Activated B cell treated with CpG ODN at 0.5 μM for 24 hours (primary cell): ENCODE measurements at regions not wholly inside any gene's neighbourhood (a gene's known extent, or its start where the extent isn't known, plus 50 kb on each side); places are given as distances from the start of the nearest gene placed in this dataset.

Source experiments
- ATAC-seq: fragments of 200-7000 bp; cut with Tn5 transposase; one replicate; pipeline ENCODE4 v1.10.0; 2021; ENCODE audit warnings: low read depth, mild to moderate bottlenecking, moderate library complexity
- CTCF ChIA-PET: fragments of 350-600 bp; sonication (Branson Sonifier 250); formaldehyde crosslinking; loops from one replicate; lab custom pipeline; 2021; ENCODE audit warnings: antibody characterized with exemption; lab: Charles Lee
- POLR2A ChIA-PET: fragments of 350-600 bp; sonication (Branson Sonifier 250); formaldehyde crosslinking; loops from one replicate; lab custom pipeline; 2021; ENCODE audit warnings: antibody characterized with exemption; lab: Charles Lee
- DNase-seq: peaks from one replicate; pipeline ENCODE4 v3.0.0; 2022
- H3K27ac Mint-ChIP-seq: one replicate; pipeline ENCODE4 v1.8.0; 2020; ENCODE audit warnings: mixed read lengths
- H3K27me3 Mint-ChIP-seq: one replicate; pipeline ENCODE4 v1.8.0; 2021; ENCODE audit warnings: mixed read lengths
- H3K36me3 Mint-ChIP-seq: one replicate; pipeline ENCODE4 v1.8.0; 2021; ENCODE audit warnings: low read depth, mixed read lengths
- H3K4me1 Mint-ChIP-seq: one replicate; pipeline ENCODE4 v1.8.0; 2021; ENCODE audit warnings: mixed read lengths
- H3K4me3 Mint-ChIP-seq: one replicate; pipeline ENCODE4 v1.8.0; 2020; ENCODE audit warnings: mild to moderate bottlenecking, mixed read lengths
- H3K9me3 Mint-ChIP-seq: one replicate; pipeline ENCODE4 v1.8.0; 2020; ENCODE audit warnings: mixed read lengths
- CTCF ChIP-seq: fragments of 200-600 bp; IDR thresholded peaks from one replicate; pipeline ENCODE4 v1.8.0; 2022; ENCODE audit warnings: antibody characterized with exemption, mild to moderate bottlenecking
- intact Hi-C: fragments of 100-400 bp; cut with micrococcal nuclease; formaldehyde crosslinking; loops from one replicate; pipeline ENCODE4 v1.15.1; 2024

- no peak for TF ChIP-seq CTCF
- no peak for ATAC-seq
- Mint-ChIP-seq H3K4me1 (no peaks in the 10 kb centered on the region), H3K4me3 (no peak overlapping the region), H3K27me3 (peaks cover 8% of the 10 kb centered on the region), H3K27ac (no peak overlapping the region), H3K9me3 (peaks cover 12% of the 10 kb centered on the region), H3K36me3 (no peaks in the 10 kb centered on the region)
- DNase-seq: no peak
- POLR2A ChIA-PET: no interaction called here
- intact Hi-C loops: no loop called here
- CTCF ChIA-PET: no interaction called here
Measured at GRCh38 chr12:93954166-93955112, 193.9 kb upstream of the PLXNC1 start.

GRCh38 chr12:93956551-93956950, 191.8 kb upstream of the PLXNC1 start:
- POLR2A ChIA-PET: no interaction called here
- Mint-ChIP-seq H3K27me3 (peaks cover 8% of the 10 kb centered on the region), H3K36me3 (no peaks in the 10 kb centered on the region), H3K27ac (no peak overlapping the region), H3K9me3 (peaks cover 14% of the 10 kb centered on the region), H3K4me3 (no peak overlapping the region), H3K4me1 (no peaks in the 10 kb centered on the region)
- CTCF ChIA-PET: interaction anchor here (1.0 kb wide), 1 partner anchor 8 kb away, joined by 3 read pairs; no protein-coding TSS in a partner anchor
- DNase-seq (no peak), ATAC-seq (no peak)
- no peak for TF ChIP-seq CTCF
- intact Hi-C loops: no loop called here

- DNase-seq: no peak
- no peak for ATAC-seq
- Mint-ChIP-seq H3K27ac (no peak overlapping the region), H3K4me3 (no peak overlapping the region), H3K36me3 (no peaks in the 10 kb centered on the region), H3K27me3 (peaks cover 8% of the 10 kb centered on the region), H3K4me1 (no peaks in the 10 kb centered on the region), H3K9me3 (peaks cover 14% of the 10 kb centered on the region)
- intact Hi-C loops: no loop called here
- ChIA-PET POLR2A (no interaction called here), CTCF (interaction anchor here (1.0 kb wide), 1 partner anchor 9 kb away, joined by 3 read pairs; no protein-coding TSS in a partner anchor)
- TF ChIP-seq CTCF: no peak
Measured at GRCh38 chr12:93957168-93957567, 191.2 kb upstream of the PLXNC1 start.

- intact Hi-C loops: no loop called here
- no peaks in the 10 kb centered on the region for H3K36me3 Mint-ChIP-seq
- no peak overlapping the region for H3K4me3 Mint-ChIP-seq
- H3K4me1 Mint-ChIP-seq: no peaks in the 10 kb centered on the region
- peaks cover 8% of the 10 kb centered on the region for H3K27me3 Mint-ChIP-seq
- POLR2A ChIA-PET: no interaction called here
- CTCF ChIA-PET: no interaction called here
- peaks cover 14% of the 10 kb centered on the region for H3K9me3 Mint-ChIP-seq
- DNase-seq (no peak), ATAC-seq (no peak)
- TF ChIP-seq CTCF: no peak
- H3K27ac Mint-ChIP-seq: no peak overlapping the region
Measured at GRCh38 chr12:93957870-93958269, 190.5 kb upstream of the PLXNC1 start.

- ATAC-seq (no peak), DNase-seq (no peak)
- intact Hi-C loops: no loop called here
Measured at GRCh38 chr12:93959657-93960056, 188.7 kb upstream of the PLXNC1 start.

More at GRCh38 chr12:93959657-93960056, 188.7 kb upstream of the PLXNC1 start:
- H3K27ac Mint-ChIP-seq: no peak overlapping the region
- no peak overlapping the region for H3K4me3 Mint-ChIP-seq
- peaks cover 8% of the 10 kb centered on the region for H3K27me3 Mint-ChIP-seq
- ChIA-PET CTCF (no interaction called here), POLR2A (no interaction called here)
- no peaks in the 10 kb centered on the region for H3K36me3 Mint-ChIP-seq
- TF ChIP-seq CTCF: no peak
- no peaks in the 10 kb centered on the region for H3K4me1 Mint-ChIP-seq
- peaks cover 14% of the 10 kb centered on the region for H3K9me3 Mint-ChIP-seq
